HG02840 (cell line): ENCODE measurements at regions not wholly inside any gene's neighbourhood (a gene's known extent, or its start where the extent isn't known, plus 50 kb on each side); places are given as distances from the start of the nearest gene placed in this dataset.

ENCODE experiments used
- ATAC-seq: cut with Tn5 transposase; IDR thresholded peaks from one replicate; pipeline ENCODE4 v1.9.1; 2021; ENCODE audit warnings: mild to moderate bottlenecking, moderate library complexity, moderate number of reproducible peaks; ENCODE audit not compliant: unreplicated experiment, low FRiP score

- no peak for ATAC-seq
These were observed 330.7 kb upstream of the ASIC2 start for GRCh38 chr17:33623841-33624240.

GRCh38 chr17:33628500-33629346 is 335.6 kb upstream of the ASIC2 start:
- ATAC-seq = no peak

- ATAC-seq = no peak
These were observed 340.4 kb upstream of the ASIC2 start for GRCh38 chr17:33633446-33633845.

GRCh38 chr17:33637534-33637933 is 344.4 kb upstream of the ASIC2 start:
- no peak for ATAC-seq

GRCh38 chr17:33639103-33639880 is 346.2 kb upstream of the ASIC2 start:
- ATAC-seq = no peak

- no peak for ATAC-seq
These were observed 347.5 kb upstream of the ASIC2 start for GRCh38 chr17:33640629-33641028.

- ATAC-seq = no peak
These were observed 348.9 kb upstream of the ASIC2 start for GRCh38 chr17:33642002-33642401.

GRCh38 chr17:33647956-33648355 is 354.9 kb upstream of the ASIC2 start:
- no peak for ATAC-seq

GRCh38 chr17:33650304-33650703 is 357.2 kb upstream of the ASIC2 start:
- no peak for ATAC-seq

- no peak for ATAC-seq
These were observed 358.6 kb upstream of the ASIC2 start for GRCh38 chr17:33651686-33652085.

GRCh38 chr17:33652731-33653398 is 359.8 kb upstream of the ASIC2 start:
- no peak for ATAC-seq

GRCh38 chr17:33653399-33653788 is 360.3 kb upstream of the ASIC2 start:
- ATAC-seq = no peak

GRCh38 chr17:33657181-33657580 is 364.1 kb upstream of the ASIC2 start:
- no peak for ATAC-seq

- ATAC-seq = no peak
These were observed 368.9 kb upstream of the ASIC2 start for GRCh38 chr17:33661975-33662374.

GRCh38 chr17:33664116-33664840 is 371.2 kb upstream of the ASIC2 start:
- no peak for ATAC-seq

GRCh38 chr17:33667052-33667509 is 374.0 kb upstream of the ASIC2 start:
- no peak for ATAC-seq

GRCh38 chr17:33667671-33668070 is 374.6 kb upstream of the ASIC2 start:
- ATAC-seq = no peak

GRCh38 chr17:33668516-33668915 is 375.4 kb upstream of the ASIC2 start:
- ATAC-seq = no peak

- ATAC-seq = no peak
These were observed 378.4 kb upstream of the ASIC2 start for GRCh38 chr17:33671491-33671890.

GRCh38 chr17:33674685-33675084 is 381.6 kb upstream of the ASIC2 start:
- no peak for ATAC-seq
